A549 (cell line): ENCODE measurements at regions not wholly inside any gene's neighbourhood (a gene's known extent, or its start where the extent isn't known, plus 50 kb on each side); places are given as distances from the start of the nearest gene placed in this dataset.

Experiments used
- CTCF ChIP-seq: fragments of >200 bp; sonication (Bioruptor Twin); formaldehyde crosslinking; IDR thresholded peaks from 3 replicates; pipeline ENCODE4 v1.5.1; 2016
- REST ChIP-seq: fragments of 200-600 bp; sonication (generic); IDR thresholded peaks from 2 replicates; pipeline ENCODE4 v1.6.1; 2016; ENCODE audit warnings: antibody characterized with exemption, mild to moderate bottlenecking, moderate library complexity
- RFX5 ChIP-seq: fragments of 450-650 bp; IDR thresholded peaks from 2 replicates; pipeline ENCODE4 v1.7.1; 2014; ENCODE audit warnings: antibody characterized with exemption, mild to moderate bottlenecking, moderate library complexity

GRCh38 chr17:54063639-54064038 lies 240.9 kb downstream of the KIF2B start:
- TF ChIP-seq CTCF (no peak), REST (no peak), RFX5 (no peak)
